Inflammatory macrophage treated with lipopolysaccharide for 1 hour (primary cell): ENCODE measurements at regions not wholly inside any gene's neighbourhood (a gene's known extent, or its start where the extent isn't known, plus 50 kb on each side); places are given as distances from the start of the nearest gene placed in this dataset.
"Not testable (repeated sequence)": the region's sequence is repeated elsewhere in the genome, so short reads cannot be mapped to it uniquely, and the experiment has no call there.

Source experiments
- DNase-seq, 2 donors: peaks; one replicate each; pipeline ENCODE4 v3.0.0-alpha.2; 2020 to 2022

GRCh38 chr15:69874321-69874720 lies 223.4 kb downstream of the TLE3 start:
- DNase-seq, result no peak

GRCh38 chr15:69876064-69876940 lies 221.4 kb downstream of the TLE3 start:
- DNase-seq, result no peak

- DNase-seq, result not testable (repeated sequence)
These were observed 217.8 kb downstream of the TLE3 start for GRCh38 chr15:69879963-69880362.

GRCh38 chr15:69880571-69881301 lies 217.0 kb downstream of the TLE3 start:
- no peak for DNase-seq

GRCh38 chr15:69881302-69881670 lies 216.4 kb downstream of the TLE3 start:
- DNase-seq, result no peak

GRCh38 chr15:69881766-69882165 lies 216.0 kb downstream of the TLE3 start:
- no peak for DNase-seq

- no peak for DNase-seq
These were observed 214.4 kb downstream of the TLE3 start for GRCh38 chr15:69883306-69883705.

GRCh38 chr15:69885173-69885955 lies 212.4 kb downstream of the TLE3 start:
- no peak for DNase-seq

- DNase-seq, result no peak
These were observed 210.7 kb downstream of the TLE3 start for GRCh38 chr15:69887009-69887408.

GRCh38 chr15:69887553-69887952 lies 210.2 kb downstream of the TLE3 start:
- no peak for DNase-seq

GRCh38 chr15:69888406-69888805 lies 209.3 kb downstream of the TLE3 start:
- DNase-seq, result no peak

GRCh38 chr15:69891070-69891536 lies 206.6 kb downstream of the TLE3 start:
- DNase-seq, result no peak

GRCh38 chr15:69891606-69892005 lies 206.1 kb downstream of the TLE3 start:
- no peak for DNase-seq

- no peak for DNase-seq
These were observed 205.4 kb downstream of the TLE3 start for GRCh38 chr15:69892351-69892750.

GRCh38 chr15:69893086-69893485 lies 204.6 kb downstream of the TLE3 start:
- DNase-seq, result no peak

- no peak for DNase-seq
These were observed 203.9 kb downstream of the TLE3 start for GRCh38 chr15:69893863-69894262.

GRCh38 chr15:69895202-69895601 lies 202.5 kb downstream of the TLE3 start:
- DNase-seq, result no peak

GRCh38 chr15:69896606-69897005 lies 201.1 kb downstream of the TLE3 start:
- no peak for DNase-seq

GRCh38 chr15:69897061-69897460 lies 200.7 kb downstream of the TLE3 start:
- no peak for DNase-seq

- DNase-seq, result no peak
These were observed 200.1 kb downstream of the TLE3 start for GRCh38 chr15:69897471-69898237.

- no peak for DNase-seq
These were observed 199.5 kb downstream of the TLE3 start for GRCh38 chr15:69898243-69898642.

GRCh38 chr15:69902414-69903062 lies 195.2 kb downstream of the TLE3 start:
- no peak for DNase-seq
